Erythroblast (primary cell): ENCODE measurements at regions not wholly inside any gene's neighbourhood (a gene's known extent, or its start where the extent isn't known, plus 50 kb on each side); places are given as distances from the start of the nearest gene placed in this dataset.

Experiments used
- GATA1 ChIP-seq: IDR thresholded peaks from 2 replicates; pipeline ENCODE4 v1.6.1; 2011; ENCODE audit warnings: low read depth, mild to moderate bottlenecking, control low read depth, low read length, moderate library complexity
- POLR2A ChIP-seq: IDR thresholded peaks from 2 replicates; pipeline ENCODE4 v1.6.1; 2011; ENCODE audit warnings: mild to moderate bottlenecking, low read length

DNA sequence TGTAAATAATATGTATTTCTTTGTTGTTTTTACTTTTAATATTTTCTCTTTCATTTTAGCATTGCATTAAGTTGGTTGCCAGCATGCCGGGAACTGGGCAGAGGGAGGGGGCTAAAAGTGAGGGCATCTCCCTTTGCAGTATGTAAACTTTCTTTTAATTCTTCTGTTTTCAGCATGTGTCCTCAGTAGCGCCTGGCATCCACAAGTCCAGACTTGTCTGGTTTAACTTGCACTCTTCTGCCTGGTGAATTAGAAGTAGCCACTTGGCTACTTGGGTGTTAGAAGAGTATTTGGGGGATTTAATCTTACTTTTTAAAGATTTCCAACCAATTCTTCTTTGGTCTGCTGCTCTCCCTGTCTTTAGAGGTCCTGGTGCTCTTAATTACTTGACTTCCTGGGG lies 117.2 kb upstream of the SCAF11 start:
- TF ChIP-seq POLR2A (no peak), GATA1 (no peak)
